GM21737 (cell line): ENCODE measurements at regions not wholly inside any gene's neighbourhood (a gene's known extent, or its start where the extent isn't known, plus 50 kb on each side); places are given as distances from the start of the nearest gene placed in this dataset.

Experiments
- ATAC-seq: cut with Tn5 transposase; IDR thresholded peaks from one replicate; pipeline ENCODE4 v1.9.1; 2021; ENCODE audit warnings: mild to moderate bottlenecking, moderate library complexity; ENCODE audit not compliant: unreplicated experiment

DNA sequence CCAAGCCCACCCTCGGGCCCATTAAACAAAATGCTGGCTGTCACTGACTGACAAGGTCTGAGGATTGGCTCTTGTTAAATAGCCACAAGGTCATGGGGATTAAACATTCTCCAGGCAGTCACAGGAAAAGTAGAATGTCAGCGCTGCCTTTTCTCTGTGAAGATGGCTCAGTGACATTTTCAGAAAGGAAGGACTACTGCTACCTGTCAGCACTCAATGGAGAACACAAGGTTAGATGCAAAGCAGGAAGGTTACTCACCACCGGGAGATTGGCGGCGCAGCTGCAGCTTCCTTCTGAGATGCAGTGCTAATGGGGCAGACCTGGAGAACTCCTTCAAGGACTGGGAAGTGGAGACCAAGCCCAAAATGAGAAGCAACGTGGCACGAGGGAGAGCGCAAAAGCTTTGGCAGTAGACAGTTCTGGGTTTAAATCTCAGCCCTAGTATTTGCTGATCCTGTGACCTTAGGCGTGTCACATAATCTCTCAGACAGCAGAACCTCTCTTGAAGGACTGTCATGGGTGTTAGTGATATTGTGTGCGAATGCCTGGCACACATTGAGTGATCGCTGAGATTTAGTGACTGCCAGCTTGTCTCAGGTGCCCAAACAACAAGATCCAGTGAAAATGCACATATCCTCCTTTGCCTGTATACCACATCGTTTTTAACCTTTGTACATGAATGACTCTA, 213.1 kb upstream of the BOD1L1 start:
- ATAC-seq: no peak

DNA sequence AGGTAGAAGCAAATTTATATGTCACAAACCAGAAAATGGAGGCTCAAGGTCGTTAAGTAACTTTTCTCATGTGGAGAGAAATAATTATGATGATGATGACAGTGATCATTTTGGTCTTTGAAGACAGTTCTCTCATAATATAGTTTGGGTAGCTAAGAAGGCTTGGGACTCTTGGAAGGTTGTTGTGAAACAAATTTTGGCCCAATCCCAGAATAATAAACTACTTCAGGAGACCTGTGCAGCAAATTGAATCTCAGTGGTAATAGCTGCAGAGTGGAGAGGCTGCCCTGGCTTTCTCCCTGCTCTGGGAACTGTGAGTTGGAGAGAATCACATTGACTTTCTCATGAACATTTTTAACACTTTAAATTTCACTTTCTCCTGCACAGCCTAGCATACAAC, 217.2 kb upstream of the BOD1L1 start:
- ATAC-seq: no peak

DNA sequence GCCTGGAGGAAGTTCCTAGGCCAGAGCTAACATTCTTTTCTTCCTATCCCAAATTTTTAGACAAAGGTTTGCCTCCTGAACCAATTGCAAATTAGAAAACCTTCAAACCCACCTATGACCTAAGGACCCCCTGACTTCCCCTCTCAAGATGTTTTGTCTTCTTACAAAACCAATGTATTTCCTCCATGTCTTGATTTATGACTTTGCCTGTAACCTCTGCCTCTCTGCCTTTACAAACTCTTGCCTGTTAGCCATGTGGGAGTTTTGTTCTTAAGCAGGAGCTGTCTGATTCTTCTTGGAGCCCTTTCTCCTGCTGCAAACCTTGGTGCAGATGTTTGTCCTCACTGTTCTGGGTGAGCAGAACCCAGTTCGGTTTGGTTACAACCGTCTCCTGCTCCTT, 222.3 kb upstream of the BOD1L1 start:
- no peak for ATAC-seq

DNA sequence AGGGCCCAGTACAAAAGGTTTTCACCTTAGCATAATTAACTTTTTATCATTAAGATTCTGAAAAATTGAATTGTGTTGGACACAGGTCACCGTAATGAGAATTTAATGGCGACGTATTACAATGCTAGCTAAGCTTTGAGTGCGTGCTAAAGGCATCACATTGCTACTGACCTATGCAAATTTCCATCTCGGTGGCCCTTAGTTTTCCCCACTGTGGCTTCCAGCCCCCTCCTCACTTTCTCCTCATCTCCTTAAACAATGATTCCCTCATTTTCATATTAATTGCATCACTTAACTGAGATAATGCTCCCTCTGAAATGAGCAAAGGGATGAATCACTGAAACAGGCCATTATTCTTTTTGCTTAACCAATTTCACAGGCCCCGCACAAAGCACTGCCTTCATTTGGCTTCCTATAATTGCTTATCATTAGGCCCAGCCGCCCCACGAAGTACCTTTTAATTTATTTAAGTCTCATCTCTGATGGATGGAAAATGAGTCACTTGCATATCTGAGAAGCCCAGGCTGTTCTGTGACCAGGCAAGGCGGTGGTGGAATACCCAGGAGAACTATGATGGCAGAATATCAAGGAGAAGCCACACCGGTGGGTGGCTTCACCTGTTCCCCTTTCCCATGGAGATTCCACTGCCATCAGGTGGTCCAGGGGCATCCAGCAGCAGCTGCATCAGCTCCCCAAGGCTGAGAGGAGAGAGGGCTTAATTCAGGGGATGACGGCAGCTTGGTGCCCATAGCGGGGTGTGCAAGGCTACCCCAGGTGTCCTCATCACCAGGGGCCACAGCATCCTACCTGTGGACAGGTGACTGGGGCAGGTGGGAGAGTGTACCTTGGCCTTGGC, 223.8 kb upstream of the BOD1L1 start:
- ATAC-seq: no peak

DNA sequence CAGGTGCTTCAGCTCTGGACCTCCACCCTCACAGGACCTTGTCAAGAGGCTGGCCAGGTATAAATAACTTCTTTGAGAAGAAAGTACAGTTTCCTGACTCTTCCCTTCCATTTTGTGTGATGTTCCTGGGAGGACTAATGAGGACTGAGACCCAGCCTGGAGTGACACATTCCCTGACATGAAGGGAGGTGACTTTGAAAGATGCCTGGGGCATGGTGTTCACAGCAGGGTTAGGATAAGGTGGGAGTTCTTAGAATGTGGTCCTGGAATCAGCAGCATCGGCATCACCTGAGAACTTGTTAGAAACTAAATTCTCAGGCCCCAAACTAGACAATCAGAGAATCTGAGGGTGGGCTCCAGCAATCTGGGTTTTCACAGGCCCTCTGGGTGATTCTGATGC, 224.9 kb upstream of the BOD1L1 start:
- no peak for ATAC-seq

DNA sequence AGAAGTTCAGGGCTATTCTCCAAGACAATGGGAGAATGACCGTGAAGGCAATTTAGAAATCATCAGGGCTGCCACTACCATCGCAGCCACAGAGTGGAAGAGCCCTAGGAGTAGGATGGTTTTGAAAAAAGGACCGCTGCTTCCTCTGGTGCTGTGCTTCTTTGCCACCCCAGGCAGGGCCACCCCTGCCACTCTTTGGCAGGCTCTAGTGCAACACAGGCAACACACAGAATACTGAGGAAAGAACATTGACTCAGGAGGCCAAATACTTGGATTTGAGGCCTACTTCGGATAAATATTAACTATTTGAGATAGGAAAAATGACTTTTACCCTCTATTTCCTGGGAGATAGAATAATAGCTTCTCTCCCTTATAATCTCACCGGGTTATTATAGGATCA, 228.9 kb upstream of the BOD1L1 start:
- ATAC-seq: no peak

DNA sequence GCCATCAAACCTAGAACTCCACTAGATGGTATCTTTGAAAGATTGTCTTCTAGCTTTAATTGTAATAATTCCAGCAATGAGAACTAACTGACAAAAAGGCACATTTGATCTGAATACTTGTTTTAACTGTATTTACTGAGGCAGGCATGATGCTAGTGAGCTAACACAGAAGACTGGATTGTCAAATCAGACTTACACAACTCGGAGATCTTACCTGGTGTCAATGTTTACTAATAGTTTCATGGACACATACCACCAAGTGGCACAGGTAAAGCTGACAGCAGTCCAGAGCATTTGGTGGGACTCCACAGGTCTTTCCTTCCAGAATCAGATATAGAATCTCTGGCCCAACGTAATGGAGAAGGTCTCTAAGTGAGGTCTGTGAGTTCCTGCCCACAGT, 229.9 kb upstream of the BOD1L1 start:
- no peak for ATAC-seq

DNA sequence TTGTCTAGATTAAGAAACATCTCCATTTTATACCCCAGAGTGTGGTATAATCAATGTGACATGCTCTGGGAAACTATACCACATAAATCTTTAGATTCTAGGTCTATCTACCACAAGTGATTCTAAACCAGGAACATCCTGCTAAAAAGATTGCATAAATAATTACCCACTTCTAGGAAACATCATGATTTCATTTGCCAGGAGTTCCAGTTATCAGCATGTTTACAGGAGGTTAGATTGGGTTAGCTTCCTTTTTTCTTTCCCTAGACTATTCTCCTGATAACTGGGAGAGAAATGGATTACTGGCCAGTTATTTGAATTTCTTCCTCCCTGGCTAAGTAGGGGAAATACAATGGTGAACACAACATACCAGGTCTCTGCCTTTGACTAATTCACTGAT, 230.3 kb upstream of the BOD1L1 start:
- ATAC-seq: no peak

DNA sequence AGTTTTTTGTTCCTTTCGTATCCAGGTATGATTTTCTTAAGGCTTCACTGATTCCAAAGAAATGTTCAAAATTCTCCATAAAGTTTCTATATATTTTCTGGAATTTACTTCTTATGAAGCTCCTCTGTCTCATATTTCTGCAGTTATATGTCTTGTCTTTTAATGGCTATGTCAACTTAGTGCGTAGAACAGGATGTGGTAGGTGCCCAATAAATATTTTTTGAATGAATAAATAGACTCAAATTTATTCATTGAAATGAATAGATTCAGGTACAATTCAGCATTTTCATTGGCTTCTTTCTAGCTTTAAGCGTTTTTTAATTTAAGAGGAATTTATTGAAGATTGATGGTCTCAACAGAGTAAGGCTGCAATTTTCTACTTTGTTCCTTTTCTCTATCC, 231.9 kb upstream of the BOD1L1 start:
- no peak for ATAC-seq

DNA sequence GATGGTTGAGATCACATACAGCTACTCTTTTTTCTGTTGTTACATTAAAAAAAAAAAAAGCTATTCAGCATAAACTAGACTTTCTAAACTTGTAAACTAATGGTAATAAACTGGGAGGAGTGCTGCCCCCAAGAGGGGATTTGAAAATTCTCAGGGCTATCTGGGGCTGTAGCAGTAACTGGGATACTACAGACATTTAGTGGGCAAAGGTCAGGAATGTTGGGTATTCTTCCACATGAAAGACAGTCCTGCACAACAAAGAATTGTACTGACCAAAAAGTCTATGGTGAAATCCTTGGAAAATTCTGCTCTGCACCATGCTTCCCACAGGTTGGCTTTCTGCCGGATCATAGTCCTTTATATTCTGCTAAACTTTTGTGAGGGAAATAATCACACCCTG, 232.6 kb upstream of the BOD1L1 start:
- ATAC-seq: no peak

DNA sequence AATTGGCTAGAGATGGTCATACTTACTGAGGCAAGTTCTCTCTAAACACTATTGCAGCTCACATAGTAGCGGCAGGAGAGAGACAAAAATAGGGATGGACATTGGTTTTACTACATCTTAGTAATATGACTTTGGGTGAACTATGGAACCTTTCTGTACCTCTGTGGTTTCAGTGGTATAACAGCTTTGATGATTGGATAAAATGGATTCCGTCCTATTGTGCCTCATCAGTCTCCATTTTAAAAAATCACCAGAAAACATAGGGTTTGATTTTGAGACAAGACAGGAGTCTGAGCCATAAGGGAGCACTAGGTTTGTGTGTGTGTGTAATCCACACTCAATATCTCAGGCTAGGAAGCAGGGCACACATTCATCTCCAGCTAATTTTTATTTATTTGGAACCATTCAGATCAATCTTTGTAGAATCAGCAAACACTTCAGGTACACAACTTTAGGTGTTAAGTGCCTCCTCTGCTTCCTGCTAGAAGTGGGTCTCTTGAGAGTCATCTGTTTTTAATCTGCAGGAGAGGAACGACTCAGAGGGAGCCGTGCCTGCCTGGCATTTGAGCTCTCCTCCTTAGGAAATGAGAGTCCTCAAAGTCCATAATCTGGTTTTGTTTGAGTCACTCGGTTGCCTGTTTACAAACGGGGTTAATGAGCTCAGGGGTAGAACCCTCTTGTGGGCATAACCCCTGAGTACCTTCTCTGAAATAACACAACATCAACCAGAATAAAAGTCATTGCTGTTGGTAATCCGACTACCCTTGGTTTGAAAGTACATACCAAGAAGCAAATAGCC, 238.5 kb upstream of the BOD1L1 start:
- no peak for ATAC-seq

DNA sequence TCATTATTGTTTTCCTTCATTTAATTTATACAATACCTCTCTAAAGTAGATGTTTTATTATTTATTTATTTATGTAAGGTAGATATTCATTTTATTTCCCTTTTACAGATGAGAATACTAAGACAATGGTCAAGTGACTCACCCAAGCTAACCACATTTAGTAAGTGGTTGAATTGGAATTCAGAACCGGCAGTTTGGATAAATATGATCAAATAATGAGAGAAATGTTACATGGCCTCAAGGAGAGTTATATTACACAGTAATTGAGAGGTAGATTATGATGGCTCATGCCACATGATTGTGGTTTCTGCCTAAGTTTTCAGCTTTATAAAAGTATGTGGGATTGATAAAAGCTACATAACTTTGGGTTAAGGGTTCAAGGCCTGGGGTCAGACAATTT, 239.4 kb upstream of the BOD1L1 start:
- ATAC-seq: no peak

DNA sequence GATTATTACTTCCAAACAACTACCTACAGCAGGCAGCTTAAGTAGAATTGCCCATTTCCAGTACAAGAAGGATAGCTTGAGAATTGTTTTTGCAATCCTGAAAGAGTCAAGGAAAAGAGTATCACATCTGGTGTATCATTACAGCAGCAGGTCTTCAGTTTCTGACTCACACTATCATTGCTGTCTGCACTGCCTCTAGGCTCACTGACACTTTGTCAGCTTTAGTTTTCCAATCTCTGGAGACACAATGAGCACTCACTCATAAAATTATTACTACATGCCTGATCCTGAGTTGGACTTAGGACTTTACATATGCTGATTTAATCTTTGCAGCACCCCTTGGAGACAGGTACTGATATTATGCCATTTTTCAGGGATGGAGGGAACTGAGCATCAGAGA, 244.6 kb upstream of the BOD1L1 start:
- ATAC-seq: no peak

DNA sequence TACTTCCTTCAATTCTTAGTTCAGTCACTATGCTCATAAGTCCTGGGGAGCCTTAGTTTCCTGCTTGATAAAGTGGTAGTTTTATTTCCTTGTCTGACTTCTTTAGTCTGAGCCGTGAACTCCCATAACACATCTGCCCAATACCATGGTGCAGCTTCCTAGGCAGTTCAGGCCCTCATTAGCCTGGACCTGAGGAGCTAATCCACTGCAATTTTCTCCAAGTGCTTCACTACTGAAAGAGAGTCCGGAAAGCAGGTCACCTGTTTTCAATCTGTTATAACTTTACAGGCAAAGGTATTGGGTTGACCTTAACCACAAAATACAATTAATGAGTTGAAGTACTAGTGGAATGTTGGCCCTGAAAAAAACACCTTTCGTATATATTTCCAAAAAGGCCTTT, 245.4 kb upstream of the BOD1L1 start:
- ATAC-seq: no peak

DNA sequence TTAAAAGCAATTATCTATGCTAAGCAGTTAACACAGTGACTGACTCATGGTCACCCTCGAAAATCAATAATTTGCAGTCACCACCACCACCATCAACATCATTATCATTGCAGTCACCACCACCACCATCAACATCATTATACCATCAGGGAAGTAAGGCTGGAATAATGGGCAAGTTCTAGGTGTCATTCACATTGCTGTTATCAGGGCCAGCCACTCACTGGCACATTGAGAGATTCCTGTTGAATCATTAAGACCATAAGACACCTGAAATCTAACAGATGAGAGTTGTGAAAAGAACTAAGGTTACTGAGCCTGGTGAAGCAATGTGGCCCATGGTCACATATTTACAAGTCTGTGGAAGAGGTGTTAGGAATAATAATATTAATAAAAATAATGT, 247.7 kb upstream of the BOD1L1 start:
- ATAC-seq: no peak

DNA sequence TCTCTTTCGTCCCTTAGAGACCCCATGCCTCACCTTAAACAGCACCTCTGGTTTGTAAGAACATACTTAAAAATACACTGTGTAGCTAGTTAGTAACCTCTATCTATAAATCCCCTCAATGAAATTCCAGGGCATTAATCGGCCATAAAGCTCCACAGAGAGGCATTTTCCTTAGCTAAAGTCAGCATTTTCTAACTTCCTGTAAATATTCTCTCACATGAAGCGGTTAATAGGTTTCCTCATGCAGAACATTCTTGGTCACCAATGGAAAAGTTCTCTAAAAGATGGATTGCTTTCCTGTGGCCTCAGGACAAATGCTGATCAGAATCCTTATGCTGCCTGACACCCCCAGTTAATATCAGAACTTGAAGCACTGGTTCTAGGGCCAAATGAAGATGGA, 248.6 kb upstream of the BOD1L1 start:
- no peak for ATAC-seq

DNA sequence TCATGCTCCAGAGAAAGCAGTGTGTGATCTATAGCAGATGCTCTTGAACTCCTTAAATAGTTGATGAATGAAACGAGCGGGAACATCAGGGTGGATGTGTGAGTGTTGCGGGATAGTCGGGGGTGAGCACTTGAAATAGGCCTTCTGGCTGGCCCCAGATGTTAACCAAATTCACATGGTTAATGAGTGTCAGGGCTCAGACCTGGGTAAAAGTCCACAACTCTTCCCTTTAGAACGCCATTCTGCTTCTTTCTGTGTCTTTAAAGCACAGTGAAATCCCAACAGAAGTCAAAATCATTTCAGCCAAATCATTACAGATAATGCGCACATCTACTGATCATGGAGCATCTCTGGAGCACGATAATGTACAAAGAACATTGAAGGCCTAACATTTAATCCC, 249.4 kb upstream of the BOD1L1 start:
- ATAC-seq: no peak

DNA sequence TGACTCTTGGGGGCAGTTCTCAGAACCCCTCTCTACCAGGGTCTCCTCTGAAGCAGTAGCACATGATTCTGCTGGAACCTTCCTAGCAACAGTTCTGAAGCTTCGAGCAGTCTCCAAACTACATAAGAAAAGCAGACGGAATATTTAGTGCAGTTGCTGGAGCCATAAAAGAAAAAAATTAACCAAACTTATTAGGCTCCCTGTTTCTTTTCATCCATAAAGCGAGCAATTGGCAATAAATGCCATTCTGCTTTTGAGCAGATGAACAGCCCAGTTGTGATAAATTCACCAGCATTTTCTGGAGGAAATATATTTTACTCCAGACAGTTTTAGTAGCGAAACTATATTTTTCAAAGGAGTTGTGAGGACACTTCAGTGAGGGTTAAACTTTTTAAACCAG, 250.1 kb upstream of the BOD1L1 start:
- ATAC-seq: no peak

DNA sequence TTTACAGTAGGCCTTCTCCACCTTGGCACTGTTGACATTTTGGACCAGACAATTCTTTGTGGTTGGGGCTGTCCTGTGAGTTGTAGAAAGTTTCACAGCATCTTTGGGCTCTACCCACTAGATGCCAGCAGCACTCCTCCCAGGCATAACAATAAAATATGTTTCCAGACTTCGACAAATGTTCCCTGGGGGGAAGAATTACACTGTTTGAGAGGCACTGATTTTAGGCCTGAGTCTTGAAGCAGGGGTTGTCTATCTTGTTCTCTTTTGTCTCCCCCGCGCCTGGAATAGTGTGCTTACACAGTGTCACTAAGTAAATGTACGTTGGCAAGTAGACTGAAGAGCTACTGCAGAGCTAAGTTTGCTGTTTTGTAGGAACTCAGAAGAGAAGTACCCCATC, 254.4 kb upstream of the BOD1L1 start:
- no peak for ATAC-seq

DNA sequence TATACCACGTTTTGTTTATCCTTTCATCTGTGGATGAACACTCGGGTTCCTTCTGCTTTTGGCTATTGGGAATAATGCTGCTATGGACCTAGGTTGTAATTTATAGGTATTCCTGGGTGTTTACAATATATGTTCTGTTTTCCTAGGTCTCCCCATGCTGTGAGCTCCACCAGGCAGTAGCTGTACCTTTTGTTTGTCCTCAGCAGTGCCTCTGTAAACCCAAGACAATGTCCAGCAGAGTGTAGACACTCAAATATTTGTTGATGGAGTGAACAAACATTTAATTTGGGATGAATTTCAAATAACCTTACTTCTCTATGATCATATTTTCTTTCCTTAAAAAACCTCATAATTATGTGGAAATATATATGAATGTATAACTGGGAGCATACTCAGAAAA, 259.5 kb upstream of the BOD1L1 start:
- ATAC-seq: no peak

DNA sequence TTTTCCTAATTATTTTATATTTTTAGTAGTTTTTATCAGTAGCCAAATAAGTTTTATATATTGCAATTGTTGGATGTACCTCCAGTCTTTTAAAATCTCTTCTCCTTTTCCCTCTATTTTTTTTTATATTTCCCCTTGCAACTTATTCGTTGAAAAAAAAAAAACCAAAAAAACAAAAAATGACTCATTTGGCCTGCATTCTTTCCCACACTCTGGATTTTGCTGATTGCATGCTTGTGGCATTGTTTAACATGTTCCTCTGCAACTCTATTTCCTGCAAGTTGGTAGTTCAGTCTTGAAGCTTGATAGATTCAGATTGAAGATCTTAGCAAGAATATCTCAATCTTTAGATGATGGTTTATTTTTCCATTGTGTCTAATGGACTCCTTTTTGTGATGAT, 260.6 kb upstream of the BOD1L1 start:
- no peak for ATAC-seq

DNA sequence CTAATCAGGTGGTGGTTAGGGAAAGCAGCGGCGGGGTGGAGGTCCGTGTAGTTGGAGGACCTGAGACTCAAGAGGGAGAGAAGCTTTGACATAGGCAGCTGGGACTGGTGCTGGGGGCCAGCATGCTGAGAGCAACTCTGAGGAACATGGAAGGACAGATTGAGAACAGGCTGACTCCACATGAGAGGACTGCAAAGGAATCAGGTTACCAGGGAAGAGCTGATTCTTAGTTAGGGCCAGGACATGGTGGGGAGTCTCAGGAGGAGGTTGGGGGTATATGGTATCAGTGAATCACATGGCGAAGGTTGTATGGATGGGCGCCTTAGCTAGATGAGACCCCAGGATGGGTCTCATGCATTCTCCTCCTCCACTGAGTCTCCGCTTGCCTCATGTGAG, 264.0 kb upstream of the BOD1L1 start:
- no peak for ATAC-seq
